GM19455 (cell line): ENCODE measurements at regions not wholly inside any gene's neighbourhood (a gene's known extent, or its start where the extent isn't known, plus 50 kb on each side); places are given as distances from the start of the nearest gene placed in this dataset.

Source experiments
- ATAC-seq: cut with Tn5 transposase; IDR thresholded peaks from one replicate; pipeline ENCODE4 v1.9.1; 2021; ENCODE audit not compliant: unreplicated experiment

GRCh38 chr2:7983451-7983850 is 698.4 kb upstream of the ID2 start:
- no peak for ATAC-seq

DNA sequence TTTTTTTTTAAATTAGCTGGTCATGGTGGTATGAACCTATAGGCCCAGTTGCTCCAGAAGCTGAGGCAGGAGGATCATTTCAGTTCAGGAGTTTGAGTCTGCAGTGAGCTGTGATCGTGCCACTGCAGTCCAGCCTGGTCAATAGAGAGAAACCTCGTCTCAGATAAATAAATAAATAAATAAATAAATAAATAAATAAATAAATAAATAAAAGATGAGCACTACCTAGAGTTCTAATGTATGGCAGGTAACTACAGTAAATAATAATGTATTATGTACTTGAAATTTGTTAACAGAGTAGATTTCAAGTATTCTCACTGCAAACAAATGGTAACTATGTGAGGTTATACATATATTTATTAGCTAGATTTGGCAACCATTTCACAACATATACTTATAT is 697.9 kb upstream of the ID2 start:
- no peak for ATAC-seq

- ATAC-seq: no peak
Measured at GRCh38 chr2:7984693-7985353, 697.0 kb upstream of the ID2 start.

DNA sequence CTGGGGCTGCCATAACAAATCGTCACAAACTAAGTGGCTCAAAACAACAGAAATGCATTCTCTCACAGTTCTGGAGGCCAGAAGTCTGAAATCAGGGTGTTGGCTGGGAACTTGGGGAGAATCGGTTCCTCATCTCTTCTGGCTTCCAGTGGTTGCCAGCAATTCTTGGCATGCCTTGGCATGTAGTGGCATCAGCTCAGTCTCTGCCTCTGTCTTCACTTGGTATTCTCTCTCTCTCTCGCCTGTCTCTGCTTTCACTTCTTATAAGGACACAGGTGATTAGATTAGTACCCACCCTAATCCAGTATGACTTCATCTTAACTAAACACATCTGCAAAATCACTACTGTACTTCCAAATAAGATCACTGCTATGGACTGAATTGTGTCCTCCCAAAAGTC is 695.4 kb upstream of the ID2 start:
- no peak for ATAC-seq

DNA sequence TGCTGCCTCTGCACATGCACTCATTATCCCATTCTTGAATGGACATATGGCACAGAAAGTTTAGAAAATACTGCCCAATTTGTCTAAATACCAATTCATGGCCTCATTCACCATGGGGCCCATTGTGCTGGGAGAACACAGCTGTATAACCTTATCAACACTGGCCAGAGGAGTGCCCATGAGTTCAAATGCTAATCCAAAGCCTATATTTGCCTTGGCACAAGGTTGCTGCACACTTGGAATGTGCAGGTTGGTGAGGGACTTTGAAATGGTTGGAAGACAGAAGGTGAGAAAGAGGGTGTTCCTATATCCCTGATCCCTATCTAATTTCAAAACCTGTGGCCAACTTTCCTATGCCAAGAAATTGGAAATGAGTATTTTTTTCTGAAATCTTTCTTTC is 693.9 kb upstream of the ID2 start:
- ATAC-seq: no peak

DNA sequence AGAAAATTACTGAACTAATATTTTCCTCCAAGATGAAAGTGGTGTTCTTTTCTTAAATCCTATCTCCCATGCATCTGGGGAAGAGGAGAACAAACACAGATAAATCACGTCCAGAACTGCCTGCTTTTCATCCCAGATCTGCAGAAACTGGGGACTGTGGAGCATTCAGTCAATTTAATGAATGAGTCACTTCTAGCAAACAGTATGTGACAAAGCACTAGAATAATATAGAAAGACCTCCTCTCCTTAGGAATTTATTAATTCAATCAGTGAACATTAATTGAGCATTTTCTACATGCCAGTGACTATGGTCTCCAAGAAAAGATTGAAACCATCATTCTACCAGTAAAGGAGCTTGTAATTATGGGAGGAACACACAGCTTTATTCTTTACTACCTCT is 693.4 kb upstream of the ID2 start:
- no peak for ATAC-seq

DNA sequence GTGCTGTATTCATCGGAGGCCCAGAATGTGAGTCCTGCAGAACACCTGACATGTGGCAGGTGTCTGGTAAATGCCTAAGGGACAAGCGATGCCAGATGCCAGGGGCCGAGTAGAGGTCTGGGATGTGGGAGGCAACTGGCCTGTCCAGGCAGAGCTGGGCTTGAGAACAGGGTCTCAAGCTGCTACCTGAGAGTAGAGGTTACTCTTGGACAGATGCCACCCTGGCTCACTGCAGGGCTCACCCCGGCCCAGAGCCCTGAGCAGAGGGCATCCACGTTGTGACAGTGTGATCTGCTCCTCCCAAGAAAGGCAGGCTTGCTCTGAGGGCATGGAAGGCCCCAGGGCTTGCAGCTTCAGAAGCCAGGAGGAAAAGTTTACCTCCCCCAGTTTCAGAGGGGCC is 692.0 kb upstream of the ID2 start:
- no peak for ATAC-seq

GRCh38 chr2:7992612-7993602 is 688.9 kb upstream of the ID2 start:
- no peak for ATAC-seq

DNA sequence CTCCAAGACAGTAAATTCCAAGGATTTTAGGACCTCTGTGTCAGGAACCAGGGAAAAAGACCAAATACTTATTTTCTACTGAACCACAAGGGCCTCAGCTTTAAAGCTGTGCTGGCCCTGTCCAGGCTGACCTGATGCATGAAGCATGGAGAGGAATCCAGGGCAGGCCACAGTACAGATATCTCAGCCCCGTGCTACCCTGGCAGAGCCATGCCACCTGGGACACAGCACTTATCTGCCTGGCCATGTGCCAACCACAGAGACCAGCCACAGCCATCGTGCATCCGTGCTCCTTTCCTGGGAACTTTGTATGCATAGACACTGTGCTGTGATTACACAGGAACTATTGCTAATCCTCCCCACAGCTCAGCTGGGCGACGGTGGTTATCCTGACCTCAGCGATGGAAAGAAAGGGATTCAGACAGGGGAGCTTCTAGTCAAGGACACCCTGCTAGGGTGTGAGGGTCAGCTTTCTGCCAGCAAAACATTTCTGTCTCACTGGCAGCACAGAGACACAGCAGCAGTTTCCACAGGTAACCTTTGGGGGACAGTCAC is 687.4 kb upstream of the ID2 start:
- no peak for ATAC-seq

- no peak for ATAC-seq
Measured at GRCh38 chr2:7997279-7997678, 684.6 kb upstream of the ID2 start.

DNA sequence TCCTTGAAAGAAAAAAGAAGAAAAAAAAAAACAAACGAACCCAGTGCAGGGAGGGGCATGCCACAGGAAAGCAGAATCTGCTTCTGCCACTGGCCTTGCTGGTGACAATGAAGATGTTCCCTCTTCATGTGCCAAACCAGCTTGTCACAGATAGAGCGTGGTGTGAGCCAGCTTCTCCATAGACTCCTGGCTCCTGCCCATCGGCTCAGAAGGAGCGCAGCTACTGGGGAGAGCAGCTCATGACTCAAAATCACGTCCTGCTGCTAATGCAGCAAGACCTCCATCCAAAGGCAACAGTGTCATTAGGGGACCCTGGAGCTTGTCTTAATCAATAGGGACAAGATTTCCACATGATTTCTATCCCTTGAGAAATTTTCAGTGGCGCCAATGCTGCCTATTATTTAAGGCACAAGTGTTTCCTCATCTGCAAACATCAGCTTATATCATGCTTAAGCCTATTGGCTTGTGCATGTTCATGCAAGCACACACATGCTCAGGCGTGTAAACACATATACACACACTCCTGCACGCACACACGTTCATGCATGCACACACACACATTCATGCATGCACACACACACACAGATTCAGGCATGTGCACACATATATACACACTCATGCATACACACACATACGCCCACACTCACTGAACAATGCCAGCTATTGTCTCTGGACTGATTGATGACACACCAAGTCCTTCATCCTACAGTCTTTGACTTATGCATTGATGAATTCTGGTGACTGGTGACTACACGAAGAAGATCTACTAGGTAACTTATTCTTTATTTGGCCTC is 682.0 kb upstream of the ID2 start:
- ATAC-seq: no peak

DNA sequence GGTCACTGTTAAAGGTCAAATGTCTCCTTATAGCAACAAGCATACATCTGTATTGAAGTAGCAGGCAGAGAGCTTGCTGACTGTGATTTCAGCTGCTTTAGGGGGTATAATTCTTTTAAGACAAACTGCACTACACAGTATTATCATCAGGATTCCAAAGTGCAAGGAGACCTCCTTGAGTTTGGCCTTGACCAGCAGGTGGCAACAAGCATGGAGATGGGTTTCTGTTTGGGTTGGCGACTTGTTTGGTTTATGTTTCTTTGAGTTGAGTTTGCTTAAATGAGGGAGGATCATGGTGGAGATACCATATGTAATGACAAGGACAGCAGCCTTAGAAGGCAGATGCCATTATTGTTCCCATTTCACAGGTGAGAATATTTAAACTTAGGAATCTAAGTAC is 681.0 kb upstream of the ID2 start:
- ATAC-seq: no peak

DNA sequence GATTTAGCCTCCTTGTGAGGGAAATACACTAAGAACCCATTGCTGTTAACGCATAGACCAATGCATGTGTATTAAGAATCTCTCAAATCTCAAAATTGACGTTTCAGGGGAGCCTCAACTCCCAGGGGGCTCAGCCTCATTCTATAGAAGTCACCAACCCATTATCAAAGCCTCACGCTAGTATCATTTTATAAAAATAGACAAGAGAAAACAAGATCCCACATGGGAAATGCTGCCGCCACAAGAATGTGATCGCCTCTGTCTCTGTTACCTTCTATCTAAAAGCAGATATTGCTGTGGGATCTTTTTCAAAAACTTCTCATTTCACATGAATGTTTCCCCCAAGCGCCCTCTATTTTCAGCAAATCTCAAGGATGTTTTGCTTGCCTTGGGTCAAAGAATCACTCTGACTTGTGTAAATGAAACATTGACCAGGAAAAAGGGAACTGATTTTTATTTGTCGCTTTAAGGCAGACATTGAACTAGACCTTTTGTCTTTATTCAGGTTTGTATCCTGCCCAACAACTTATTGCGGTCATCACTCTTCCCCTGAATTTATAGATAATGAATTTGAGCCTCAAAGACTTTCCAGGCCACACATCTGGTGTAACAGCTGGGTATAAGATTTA is 679.0 kb upstream of the ID2 start:
- ATAC-seq: no peak

DNA sequence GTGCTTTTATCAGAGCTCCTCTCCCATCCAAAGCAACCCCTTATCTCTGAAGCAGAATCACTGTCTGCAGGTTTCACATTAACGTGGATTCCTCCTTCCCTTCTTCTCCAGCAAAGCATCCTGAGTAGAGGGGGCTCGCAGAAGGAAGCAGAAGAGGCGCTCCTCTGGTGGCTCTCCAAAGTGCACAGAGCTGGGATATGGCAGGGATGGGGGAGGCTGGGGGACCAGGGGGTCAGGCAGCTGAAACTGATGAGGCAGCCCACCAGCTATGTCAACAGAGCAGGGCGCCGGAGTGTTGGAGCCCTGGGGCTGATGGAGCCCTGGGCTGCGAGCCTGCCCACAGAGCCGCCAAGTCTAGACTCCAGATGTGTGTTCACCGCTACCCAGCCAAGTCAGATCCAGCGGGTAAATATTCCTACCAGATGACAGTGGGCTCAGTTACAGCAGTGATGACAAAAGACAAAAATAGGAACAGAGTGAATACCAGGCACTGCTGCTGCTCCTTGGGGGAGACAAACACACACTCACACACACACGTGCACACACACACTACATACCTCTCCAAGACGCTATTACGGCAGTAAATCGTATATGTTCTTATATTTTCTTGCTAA is 678.3 kb upstream of the ID2 start:
- ATAC-seq: no peak

DNA sequence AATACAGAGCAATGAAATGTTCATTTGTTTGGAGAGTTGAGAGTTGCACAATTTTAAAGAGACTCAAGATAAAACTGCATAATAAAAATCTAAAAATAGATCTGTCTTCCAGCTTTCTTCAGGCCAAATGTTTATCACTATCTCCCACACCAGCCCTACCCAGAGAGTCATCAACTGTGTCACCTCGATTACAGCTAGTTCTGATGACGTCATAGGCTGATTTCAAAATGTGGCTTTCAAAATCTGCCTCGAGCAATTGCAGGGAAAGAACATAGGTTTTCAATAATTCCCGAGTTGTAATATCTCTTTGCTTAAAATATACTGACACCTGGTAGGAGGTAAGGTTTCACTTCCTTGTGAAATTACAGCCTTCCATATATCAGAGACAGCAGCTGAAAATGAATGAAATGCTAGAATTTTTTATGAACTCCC is 677.6 kb upstream of the ID2 start:
- no peak for ATAC-seq

DNA sequence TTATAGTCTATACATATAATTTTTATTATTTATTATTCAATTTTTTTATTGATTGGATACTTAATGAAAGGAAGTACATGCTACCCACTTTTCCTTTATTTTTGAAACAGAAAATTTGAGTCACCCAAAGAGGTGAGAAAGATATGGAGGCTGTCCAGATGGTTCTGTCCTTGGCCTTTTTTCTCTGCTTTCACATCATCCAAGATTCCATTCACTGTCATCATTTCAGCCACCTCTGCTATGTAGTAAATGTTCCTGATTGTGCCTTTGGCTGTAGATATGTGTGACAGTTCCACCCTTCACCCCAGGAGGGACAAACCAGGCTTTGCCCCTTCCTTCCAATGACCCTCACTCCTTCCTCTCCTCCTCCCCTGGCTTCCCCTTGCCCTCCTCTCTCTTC is 675.7 kb upstream of the ID2 start:
- no peak for ATAC-seq

- ATAC-seq: no peak
Measured at GRCh38 chr2:8006626-8007025, 675.2 kb upstream of the ID2 start.

GRCh38 chr2:8009010-8009597 is 672.8 kb upstream of the ID2 start:
- no peak for ATAC-seq

DNA sequence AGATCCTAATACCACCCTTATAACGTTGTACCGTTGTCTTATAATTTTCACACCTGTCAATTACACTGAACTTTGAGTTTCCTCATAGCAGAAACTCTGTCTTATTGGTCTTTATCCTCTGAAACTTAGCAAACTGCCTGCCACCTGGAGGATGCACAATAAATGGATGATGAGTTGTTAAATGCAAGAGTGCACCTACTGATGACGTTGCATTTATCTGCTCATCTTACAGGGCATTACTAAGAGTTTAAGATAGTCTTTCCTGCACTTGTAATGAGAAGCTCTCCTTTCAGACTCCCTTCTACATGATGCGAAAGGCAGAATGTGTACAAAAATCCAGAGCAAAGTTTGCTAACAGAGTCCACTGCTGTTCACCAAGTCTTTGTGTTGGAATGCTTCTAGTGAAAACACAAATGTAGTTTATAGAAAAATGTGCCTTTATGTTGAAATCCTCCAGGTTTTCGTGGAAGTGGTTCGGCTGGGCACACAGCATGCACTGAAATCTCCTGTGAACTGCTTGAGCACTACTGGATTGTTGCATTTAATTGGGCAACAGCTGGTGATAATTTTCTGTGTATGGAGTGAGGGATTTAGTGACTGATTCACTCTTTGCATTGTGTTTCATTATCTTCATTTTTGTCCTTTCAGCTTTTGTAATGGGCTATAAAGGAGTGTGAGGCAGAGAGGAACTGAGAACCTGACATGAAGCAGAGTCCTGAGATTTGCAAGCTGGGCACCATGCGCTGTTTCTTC is 665.8 kb upstream of the ID2 start:
- no peak for ATAC-seq
